A673 (cell line): ENCODE measurements at regions not wholly inside any gene's neighbourhood (a gene's known extent, or its start where the extent isn't known, plus 50 kb on each side); places are given as distances from the start of the nearest gene placed in this dataset.

ENCODE experiments used
- BruUV-seq: library from RNA; stranded (reverse); fragments of 400-500 nt; replicated peaks from 2 replicates; lab custom pipeline; 2021; lab: Mats Ljungman, UMichigan
- CTCF ChIA-PET: fragments of 300-600 bp; sonication (Branson Sonifier 250); formaldehyde crosslinking; loops from one replicate; lab custom pipeline; 2022; ENCODE audit warnings: antibody characterized with exemption; lab: Charles Lee
- POLR2A ChIA-PET: fragments of 300-600 bp; sonication (Branson Sonifier 250); formaldehyde crosslinking; loops from one replicate; lab custom pipeline; 2022; ENCODE audit warnings: antibody characterized with exemption; ENCODE audit not compliant: low non-redundant PET; lab: Charles Lee
- DNase-seq: peaks from one replicate; pipeline ENCODE4 v3.0.0-alpha.2; 2015; ENCODE audit warnings: low spot score
- H3K27ac ChIP-seq: fragments of 200-600 bp; sonication (generic); 2 replicates; pipeline ENCODE4 v1.5.1; 2016; ENCODE audit warnings: mixed run types, low read depth, mild to moderate bottlenecking, mixed read lengths, antibody characterized with exemption, low read length; ENCODE audit not compliant: poor library complexity, severe bottlenecking
- H3K27me3 ChIP-seq: fragments of 200-600 bp; sonication (generic); replicated peaks from 2 replicates; pipeline ENCODE4 v1.6.1; 2017; ENCODE audit warnings: mixed run types, low read depth, mild to moderate bottlenecking, mixed read lengths, antibody characterized with exemption, low read length; ENCODE audit not compliant: insufficient read depth, poor library complexity
- H3K36me3 ChIP-seq: fragments of 200-600 bp; sonication (generic); 2 replicates; pipeline ENCODE4 v1.6.1; 2016; ENCODE audit warnings: mixed run types, mild to moderate bottlenecking, mixed read lengths, antibody characterized with exemption, low read length; ENCODE audit not compliant: insufficient read depth, poor library complexity, severe bottlenecking
- H3K4me1 ChIP-seq: fragments of 200-600 bp; sonication (generic); 2 replicates; pipeline ENCODE4 v1.6.1; 2017; ENCODE audit warnings: mixed run types, mild to moderate bottlenecking, mixed read lengths, antibody characterized with exemption, low read length; ENCODE audit not compliant: insufficient read depth, poor library complexity, severe bottlenecking
- H3K4me3 ChIP-seq: fragments of 200-600 bp; sonication (generic); 2 replicates; pipeline ENCODE4 v1.5.1; 2016; ENCODE audit warnings: low read depth, mixed run types, mild to moderate bottlenecking, mixed read lengths, low read length; ENCODE audit not compliant: poor library complexity, severe bottlenecking
- H3K9me3 ChIP-seq: fragments of 200-600 bp; sonication (generic); 2 replicates; pipeline ENCODE4 v1.6.1; 2016; ENCODE audit warnings: mixed run types, low read depth, mild to moderate bottlenecking, mixed read lengths, antibody characterized with exemption, low read length; ENCODE audit not compliant: poor library complexity, severe bottlenecking
- CTCF ChIP-seq: fragments of 300-800, 200-600 bp; sonication (generic); conservative IDR thresholded peaks from 2 replicates; pipeline ENCODE4 v1.5.1; 2017; ENCODE audit warnings: low read depth, mild to moderate bottlenecking, antibody characterized with exemption, low read length, moderate library complexity, mixed read lengths
- EZH2 ChIP-seq: fragments of 200-600 bp; sonication (generic); IDR thresholded peaks from 2 replicates; pipeline ENCODE4 v1.6.1; 2017; ENCODE audit warnings: borderline replicate concordance, low read depth, mild to moderate bottlenecking, mixed read lengths, antibody characterized with exemption, low read length; ENCODE audit not compliant: poor library complexity, severe bottlenecking
- intact Hi-C: fragments of 100-400 bp; cut with micrococcal nuclease; formaldehyde crosslinking; loops from one replicate; pipeline ENCODE4 v1.10.0; 2022; ENCODE audit not compliant: unreplicated experiment

- BruUV-seq = no TSS peak
- H3K27me3 ChIP-seq = no peaks in the 10 kb centered on the region
- H3K4me1 ChIP-seq = no peaks in the 10 kb centered on the region
- H3K4me3 ChIP-seq = no peak overlapping the region
- ChIA-PET CTCF (interaction anchor here (0.8 kb wide), 1 partner anchor 10 kb away, joined by 3 read pairs; no protein-coding TSS in a partner anchor), POLR2A (interaction anchor here (0.6 kb wide), 1 partner anchor 113 kb away, joined by 4 read pairs; no protein-coding TSS in a partner anchor)
- no peak overlapping the region for H3K27ac ChIP-seq
- no peak for DNase-seq
- TF ChIP-seq CTCF (no peak), EZH2 (no peak)
- H3K9me3 ChIP-seq = no peaks in the 10 kb centered on the region
- intact Hi-C loops = no loop called here
- no peaks in the 10 kb centered on the region for H3K36me3 ChIP-seq
Measured at GRCh38 chr11:109929308-109929707, 163.9 kb upstream of the ZC3H12C start.

GRCh38 chr11:109933126-109933525 is 160.1 kb upstream of the ZC3H12C start:
- DNase-seq = no peak
- ChIA-PET CTCF (no interaction called here), POLR2A (no interaction called here)
- no TSS peak for BruUV-seq
- intact Hi-C loops = loop anchor here (10.0 kb wide), 1 partner anchor 228 kb away; no protein-coding TSS in a partner anchor
- no peak for TF ChIP-seq EZH2
- TF ChIP-seq CTCF = no peak
- H3K9me3 ChIP-seq = no peaks in the 10 kb centered on the region
- H3K4me3 ChIP-seq = no peak overlapping the region
- H3K36me3 ChIP-seq = no peaks in the 10 kb centered on the region
- no peaks in the 10 kb centered on the region for H3K27me3 ChIP-seq
- no peak overlapping the region for H3K27ac ChIP-seq
- H3K4me1 ChIP-seq = no peaks in the 10 kb centered on the region

GRCh38 chr11:109934151-109934550 is 159.0 kb upstream of the ZC3H12C start:
- CTCF ChIA-PET = no interaction called here
- no peak for TF ChIP-seq CTCF
- TF ChIP-seq EZH2 = no peak
- Histone ChIP-seq H3K27me3 (no peaks in the 10 kb centered on the region), H3K4me1 (no peaks in the 10 kb centered on the region), H3K4me3 (no peak overlapping the region), H3K9me3 (no peaks in the 10 kb centered on the region), H3K27ac (no peak overlapping the region), H3K36me3 (no peaks in the 10 kb centered on the region)
- DNase-seq = no peak
- no TSS peak for BruUV-seq
- intact Hi-C loops = loop anchor here (10.0 kb wide), 1 partner anchor 229 kb away; no protein-coding TSS in a partner anchor
- POLR2A ChIA-PET = interaction anchor here (0.6 kb wide), 1 partner anchor 60 kb away, joined by 7 read pairs; no protein-coding TSS in a partner anchor
